Common myeloid progenitor, CD34-positive (primary cell): ENCODE measurements at regions not wholly inside any gene's neighbourhood (a gene's known extent, or its start where the extent isn't known, plus 50 kb on each side); places are given as distances from the start of the nearest gene placed in this dataset.
A peak's percentile ranks its signal among the peaks of the same experiment; 100 is the strongest.

Experiments used
- CTCF ChIA-PET: fragments of 350-600 bp; sonication (Branson Sonifier 250); formaldehyde crosslinking; loops from one replicate; lab custom pipeline; 2021; ENCODE audit warnings: antibody characterized with exemption; lab: Charles Lee
- POLR2A ChIA-PET: fragments of 350-600 bp; sonication (Branson Sonifier 250); formaldehyde crosslinking; loops from one replicate; lab custom pipeline; 2021; ENCODE audit warnings: antibody characterized with exemption; lab: Charles Lee
- DNase-seq, 3 donors: peaks; one replicate each; pipeline versions ENCODE4 v3.0.0 to v3.0.0-alpha.2; 2013
- H3K27ac ChIP-seq, 2 experiments: 1 replicate in 1 of 2; 2 replicates in 1 of 2; pipeline ENCODE4 v1.7.0; 2013; ENCODE audit warnings: inconsistent platforms in 2 of 2, low read length in 2 of 2, mild to moderate bottlenecking in 2 of 2, low read depth in 1 of 2, moderate library complexity in 1 of 2; ENCODE audit not compliant: severe bottlenecking in 2 of 2, insufficient read depth in 1 of 2, poor library complexity in 1 of 2
- H3K27me3 ChIP-seq, 5 experiments: replicated peaks in 2 of 5; 1 replicate in 3 of 5; 2 replicates in 2 of 5; pipeline versions ENCODE4 v1.6.1 to v1.7.0; 2013; ENCODE audit warnings: low read length in 4 of 5, mild to moderate bottlenecking in 2 of 5, moderate library complexity in 2 of 5, inconsistent platforms in 1 of 5; ENCODE audit not compliant: insufficient read depth in 5 of 5, control insufficient read depth in 4 of 5
- H3K36me3 ChIP-seq, 4 experiments: 1 replicate in 2 of 4; 2 replicates in 2 of 4; pipeline versions ENCODE4 v1.6.1 to v1.7.0; 2013; ENCODE audit warnings: low read length in 3 of 4, control low read depth in 1 of 4, mild to moderate bottlenecking in 1 of 4; ENCODE audit not compliant: control insufficient read depth in 4 of 4, insufficient read depth in 4 of 4
- H3K4me1 ChIP-seq, 4 experiments: 1 replicate in 3 of 4; 2 replicates in 1 of 4; pipeline versions ENCODE4 v1.6.1 to v1.7.1; 2013; ENCODE audit warnings: low read length in 3 of 4, mild to moderate bottlenecking in 3 of 4, control low read depth in 1 of 4, inconsistent platforms in 1 of 4, moderate library complexity in 1 of 4; ENCODE audit not compliant: control insufficient read depth in 4 of 4, insufficient read depth in 4 of 4; ENCODE audit errors: control extremely low read depth in 1 of 4
- H3K4me3 ChIP-seq, 7 experiments: 1 replicate in 4 of 7; 2 replicates in 3 of 7; pipeline versions ENCODE4 v1.5.1 to v1.7.0; 2013; ENCODE audit warnings: mild to moderate bottlenecking in 7 of 7, low read length in 6 of 7, moderate library complexity in 6 of 7, inconsistent platforms in 2 of 7, low read depth in 2 of 7, control low read depth in 1 of 7; ENCODE audit not compliant: insufficient read depth in 4 of 7, control insufficient read depth in 1 of 7; ENCODE audit errors: extremely low read depth in 1 of 7
- H3K9me3 ChIP-seq, 5 experiments: 1 replicate in 4 of 5; 2 replicates in 1 of 5; pipeline versions ENCODE4 v1.6.1 to v1.7.1; 2013; ENCODE audit warnings: low read length in 4 of 5, mild to moderate bottlenecking in 2 of 5, inconsistent platforms in 1 of 5, low read depth in 1 of 5, moderate library complexity in 1 of 5; ENCODE audit not compliant: control insufficient read depth in 4 of 5, insufficient read depth in 2 of 5; ENCODE audit errors: control extremely low read depth in 1 of 5
- WGBS: methylation state at CpG from one replicate; pipeline ENCODE4 v1.1.5; 2013; ENCODE audit not compliant: insufficient coverage; 5-methylcytosine and 5-hydroxymethylcytosine counted together

GRCh38 chr18:77679869-77680268, 430.2 kb downstream of the GALR1 start:
- H3K36me3 ChIP-seq, result no peaks in the 10 kb centered on the region
- peaks cover 0 to 16% (median 11%) of the 10 kb centered on the region in 5 experiments for H3K27me3 ChIP-seq
- H3K4me3 ChIP-seq, result no peak overlapping the region
- no peak for DNase-seq
- H3K4me1 ChIP-seq, result no peaks in the 10 kb centered on the region
- no peaks in the 10 kb centered on the region for H3K9me3 ChIP-seq
- no peak overlapping the region for H3K27ac ChIP-seq
- POLR2A ChIA-PET, result no interaction called here
- CTCF ChIA-PET, result no interaction called here
- no CpG with 5 or more reads among the region's 3 CpGs for WGBS

- ChIA-PET POLR2A (no interaction called here), CTCF (interaction anchor here (0.8 to 1.1 kb wide), 2 partner anchors 9 to 306 kb away, joined by 3 read pairs; no protein-coding TSS in a partner anchor)
- no peaks in the 10 kb centered on the region for H3K36me3 ChIP-seq
- DNase-seq, result no peak
- H3K4me3 ChIP-seq, result no peak overlapping the region
- H3K27me3 ChIP-seq, result peaks cover 0 to 7% (median 0%) of the 10 kb centered on the region in 5 experiments
- H3K27ac ChIP-seq, result no peak overlapping the region
- H3K9me3 ChIP-seq, result peaks cover 0 to 1% (median 0%) of the 10 kb centered on the region in 5 experiments
- 91% methylated on average over 5 of the region's 6 CpGs for WGBS
- no peaks in the 10 kb centered on the region for H3K4me1 ChIP-seq
Measured at GRCh38 chr18:77700051-77700450, 450.4 kb downstream of the GALR1 start.

GRCh38 chr18:77701977-77702376, 452.3 kb downstream of the GALR1 start:
- peaks cover 0 to 5% (median 0%) of the 10 kb centered on the region in 5 experiments for H3K27me3 ChIP-seq
- no peaks in the 10 kb centered on the region for H3K36me3 ChIP-seq
- H3K27ac ChIP-seq, result no peak overlapping the region
- no peak overlapping the region for H3K4me3 ChIP-seq
- no peak for DNase-seq
- H3K4me1 ChIP-seq, result no peaks in the 10 kb centered on the region
- ChIA-PET CTCF (no interaction called here), POLR2A (no interaction called here)
- no CpG with 5 or more reads among the region's 1 CpG for WGBS
- peaks cover 0 to 1% (median 0%) of the 10 kb centered on the region in 5 experiments for H3K9me3 ChIP-seq

- Histone ChIP-seq H3K4me1 (no peaks in the 10 kb centered on the region), H3K4me3 (no peak overlapping the region), H3K27me3 (peaks cover 0 to 5% (median 0%) of the 10 kb centered on the region in 5 experiments), H3K9me3 (peaks cover 0 to 1% (median 0%) of the 10 kb centered on the region in 5 experiments), H3K27ac (no peak overlapping the region), H3K36me3 (no peaks in the 10 kb centered on the region)
- ChIA-PET POLR2A (no interaction called here), CTCF (no interaction called here)
- WGBS, result 60% methylated on average over 1 of the region's 4 CpGs
- DNase-seq, result peak; percentile 13 to 47 (median 35)
Measured at GRCh38 chr18:77702686-77703085, 453.0 kb downstream of the GALR1 start.

GRCh38 chr18:77705301-77705700, 455.7 kb downstream of the GALR1 start:
- peaks cover 0 to 3% (median 0%) of the 10 kb centered on the region in 5 experiments for H3K27me3 ChIP-seq
- ChIA-PET CTCF (interaction anchor here (1.4 kb wide), 1 partner anchor 902 kb away, joined by 3 read pairs; no protein-coding TSS in a partner anchor), POLR2A (no interaction called here)
- no peaks in the 10 kb centered on the region for H3K4me1 ChIP-seq
- no peak for DNase-seq
- H3K36me3 ChIP-seq, result no peaks in the 10 kb centered on the region
- 78% methylated on average over 2 of the region's 2 CpGs for WGBS
- H3K27ac ChIP-seq, result no peak overlapping the region
- no peaks in the 10 kb centered on the region for H3K9me3 ChIP-seq
- no peak overlapping the region for H3K4me3 ChIP-seq

GRCh38 chr18:77708826-77709506, 459.3 kb downstream of the GALR1 start:
- WGBS, result no CpG with 5 or more reads among the region's 4 CpGs
- CTCF ChIA-PET, result interaction anchor here (1.1 kb wide), 1 partner anchor 8 kb away, joined by 3 read pairs; no protein-coding TSS in a partner anchor

GRCh38 chr18:77711096-77711495, 461.4 kb downstream of the GALR1 start:
- Histone ChIP-seq H3K36me3 (no peaks in the 10 kb centered on the region), H3K27ac (no peak overlapping the region), H3K4me1 (no peaks in the 10 kb centered on the region), H3K9me3 (no peaks in the 10 kb centered on the region), H3K27me3 (peaks cover 0 to 11% (median 4%) of the 10 kb centered on the region in 5 experiments), H3K4me3 (no peak overlapping the region)
- ChIA-PET CTCF (no interaction called here), POLR2A (no interaction called here)
- peak in 2 of 3 donors; percentile 2 to 15 for DNase-seq
- WGBS, result no CpG with 5 or more reads among the region's 3 CpGs

More at GRCh38 chr18:77708826-77709506, 459.3 kb downstream of the GALR1 start:
- Histone ChIP-seq H3K9me3 (no peaks in the 10 kb centered on the region), H3K27me3 (peaks cover 0 to 6% (median 0%) of the 10 kb centered on the region in 5 experiments), H3K36me3 (no peaks in the 10 kb centered on the region), H3K4me1 (no peaks in the 10 kb centered on the region), H3K4me3 (no peak overlapping the region), H3K27ac (no peak overlapping the region)
- POLR2A ChIA-PET, result no interaction called here
- no peak for DNase-seq
